WERI-Rb-1 (cell line): ENCODE measurements at regions not wholly inside any gene's neighbourhood (a gene's known extent, or its start where the extent isn't known, plus 50 kb on each side); places are given as distances from the start of the nearest gene placed in this dataset.

ENCODE experiments used
- DNase-seq: peaks from one replicate; pipeline ENCODE4 v3.0.0-alpha.2; 2020
- H3K27ac ChIP-seq: fragments of 250-450 bp; sonication (Bioruptor Pico); 2 replicates; pipeline ENCODE4 v1.5.1; 2020; ENCODE audit warnings: mild to moderate bottlenecking, moderate library complexity
- H3K27me3 ChIP-seq: fragments of 250-450 bp; sonication (Bioruptor Pico); 2 replicates; pipeline ENCODE4 v1.5.1; 2021; ENCODE audit warnings: mild to moderate bottlenecking, low read depth, moderate library complexity; ENCODE audit not compliant: insufficient read depth, severe bottlenecking
- H3K36me3 ChIP-seq: fragments of 250-450 bp; sonication (Bioruptor Pico); 2 replicates; pipeline ENCODE4 v1.5.1; 2020; ENCODE audit warnings: mild to moderate bottlenecking, moderate library complexity
- H3K4me3 ChIP-seq: 2 replicates; pipeline ENCODE4 v1.5.1; 2011; ENCODE audit warnings: low read depth, mild to moderate bottlenecking, control low read depth, low read length
- H3K9me3 ChIP-seq: fragments of 250-450 bp; sonication (Bioruptor Pico); 2 replicates; pipeline ENCODE4 v1.5.1; 2021; ENCODE audit warnings: mild to moderate bottlenecking, moderate library complexity; ENCODE audit not compliant: severe bottlenecking
- CTCF ChIP-seq: IDR thresholded peaks from 2 replicates; pipeline ENCODE4 v1.5.1; 2011; ENCODE audit warnings: low read depth, mild to moderate bottlenecking, control low read depth, inconsistent platforms, low read length

- Histone ChIP-seq H3K27ac (no peak overlapping the region), H3K9me3 (no peaks in the 10 kb centered on the region), H3K4me3 (no peak overlapping the region), H3K36me3 (no peaks in the 10 kb centered on the region), H3K27me3 (no peaks in the 10 kb centered on the region)
- no peak for DNase-seq
- no peak for TF ChIP-seq CTCF
Measured at GRCh38 chr1:82560566-82560965, 759.8 kb downstream of the ADGRL2 start.

GRCh38 chr1:82555501-82555900, 754.8 kb downstream of the ADGRL2 start:
- DNase-seq = no peak
- Histone ChIP-seq H3K9me3 (no peaks in the 10 kb centered on the region), H3K27ac (no peak overlapping the region), H3K27me3 (no peaks in the 10 kb centered on the region), H3K4me3 (no peak overlapping the region), H3K36me3 (no peaks in the 10 kb centered on the region)
- TF ChIP-seq CTCF = no peak

- Histone ChIP-seq H3K9me3 (no peaks in the 10 kb centered on the region), H3K4me3 (no peak overlapping the region), H3K36me3 (no peaks in the 10 kb centered on the region), H3K27me3 (no peaks in the 10 kb centered on the region), H3K27ac (no peak overlapping the region)
- no peak for DNase-seq
- no peak for TF ChIP-seq CTCF
Measured at GRCh38 chr1:82549841-82550240, 749.1 kb downstream of the ADGRL2 start.

GRCh38 chr1:82542766-82543165, 742.0 kb downstream of the ADGRL2 start:
- no peak for TF ChIP-seq CTCF
- H3K9me3 ChIP-seq = no peaks in the 10 kb centered on the region

GRCh38 chr1:82542141-82542540, 741.4 kb downstream of the ADGRL2 start:
- H3K27ac ChIP-seq = no peak overlapping the region
- no peak for TF ChIP-seq CTCF
- no peaks in the 10 kb centered on the region for H3K9me3 ChIP-seq
- no peaks in the 10 kb centered on the region for H3K27me3 ChIP-seq
- no peaks in the 10 kb centered on the region for H3K36me3 ChIP-seq
- DNase-seq = no peak
- H3K4me3 ChIP-seq = no peak overlapping the region

More at GRCh38 chr1:82542766-82543165, 742.0 kb downstream of the ADGRL2 start:
- H3K36me3 ChIP-seq = no peaks in the 10 kb centered on the region
- H3K4me3 ChIP-seq = no peak overlapping the region
- H3K27me3 ChIP-seq = no peaks in the 10 kb centered on the region
- no peak for DNase-seq
- H3K27ac ChIP-seq = no peak overlapping the region

GRCh38 chr1:82540006-82540405, 739.3 kb downstream of the ADGRL2 start:
- Histone ChIP-seq H3K27me3 (no peaks in the 10 kb centered on the region), H3K36me3 (no peaks in the 10 kb centered on the region), H3K4me3 (no peak overlapping the region), H3K9me3 (no peaks in the 10 kb centered on the region), H3K27ac (no peak overlapping the region)
- TF ChIP-seq CTCF = no peak
- no peak for DNase-seq
